Stimulated activated CD8-positive, alpha-beta memory T cell treated with anti-CD3 and anti-CD28 coated beads, Interleukin-12 subunit alpha, Interleukin-12 subunit beta, amount 100 ng/mL, for 24 hours (primary cell): ENCODE measurements at regions not wholly inside any gene's neighbourhood (a gene's known extent, or its start where the extent isn't known, plus 50 kb on each side); places are given as distances from the start of the nearest gene placed in this dataset.
"Not testable (repeated sequence)": the region's sequence is repeated elsewhere in the genome, so short reads cannot be mapped to it uniquely, and the experiment has no call there.

Experiments
- DNase-seq: peaks from one replicate; pipeline ENCODE4 v3.0.0-alpha.2; 2020; ENCODE audit errors: extremely low read depth

DNA sequence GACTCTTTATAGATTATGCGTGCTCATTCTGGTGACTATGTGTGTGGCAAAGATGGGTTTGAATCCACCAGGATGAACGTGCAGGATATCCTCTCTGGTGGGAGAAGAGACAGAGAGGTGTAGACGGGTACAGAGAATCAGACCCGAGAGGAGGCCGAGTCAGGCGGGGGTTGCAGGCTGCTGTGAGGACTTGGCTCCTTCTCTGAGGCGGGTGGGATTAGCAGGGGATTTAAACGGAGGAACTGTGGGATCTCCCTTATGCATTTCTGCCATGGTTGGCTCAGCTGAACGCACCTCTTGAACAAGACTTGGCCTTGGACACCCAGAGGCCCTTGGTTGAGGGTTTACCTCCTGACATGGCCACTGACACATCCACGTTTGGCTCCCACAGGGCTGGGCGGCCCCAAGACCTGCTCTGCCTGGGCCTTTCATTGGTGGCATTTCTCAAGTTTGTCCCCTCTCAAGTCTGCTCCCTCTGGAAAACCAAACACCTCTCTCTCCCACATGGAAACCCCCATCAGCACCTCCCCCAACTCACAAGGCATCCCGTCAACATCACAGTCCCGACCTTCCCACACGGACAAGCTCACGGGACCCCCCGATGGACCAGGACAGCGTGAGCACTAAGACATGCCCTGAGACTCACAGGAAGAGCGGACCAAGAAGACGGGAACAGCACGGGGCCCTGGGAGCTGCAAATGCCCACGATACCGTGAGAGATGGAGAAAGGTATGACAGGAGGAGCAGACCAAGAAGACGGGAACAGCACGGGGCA, 158.3 kb downstream of the RTP5 start:
- DNase-seq, result no peak

DNA sequence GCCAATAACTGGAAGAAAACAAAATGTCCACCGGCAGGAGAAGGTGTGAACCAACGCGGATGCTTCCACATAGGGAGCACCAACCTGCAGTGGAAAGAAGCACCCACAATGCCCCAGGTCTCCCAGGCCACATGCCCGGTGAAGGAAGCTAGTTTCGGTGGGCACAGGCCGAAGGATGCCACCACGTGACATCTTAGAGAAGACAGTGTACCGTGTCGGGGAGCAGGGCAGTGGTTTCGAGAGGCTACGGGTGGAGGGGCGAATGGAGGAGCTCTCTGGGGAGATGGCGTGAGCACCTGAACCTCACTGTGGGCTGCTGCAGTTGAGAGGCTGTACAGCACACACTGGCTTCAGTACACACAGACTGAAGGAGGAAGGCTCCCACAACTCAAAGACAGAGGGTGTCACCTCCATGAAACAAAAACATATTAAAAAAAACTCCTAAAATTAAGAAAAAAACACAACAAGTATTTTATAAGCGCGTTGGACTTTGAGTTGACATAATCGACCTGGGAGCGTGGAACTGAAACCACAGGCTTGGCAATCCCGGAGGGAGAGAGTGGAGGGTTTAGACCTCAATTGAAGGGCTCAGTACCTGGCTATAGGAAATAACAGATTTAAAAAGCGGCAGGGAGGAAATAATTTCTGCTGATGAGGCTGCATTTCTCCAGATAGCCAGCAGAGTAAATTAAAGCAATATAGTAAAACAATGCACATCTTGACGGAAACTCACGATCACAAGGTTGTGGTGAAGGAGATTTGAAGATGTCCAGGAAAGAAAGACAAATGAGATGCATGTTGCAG, 160.1 kb downstream of the RTP5 start:
- no peak for DNase-seq

DNA sequence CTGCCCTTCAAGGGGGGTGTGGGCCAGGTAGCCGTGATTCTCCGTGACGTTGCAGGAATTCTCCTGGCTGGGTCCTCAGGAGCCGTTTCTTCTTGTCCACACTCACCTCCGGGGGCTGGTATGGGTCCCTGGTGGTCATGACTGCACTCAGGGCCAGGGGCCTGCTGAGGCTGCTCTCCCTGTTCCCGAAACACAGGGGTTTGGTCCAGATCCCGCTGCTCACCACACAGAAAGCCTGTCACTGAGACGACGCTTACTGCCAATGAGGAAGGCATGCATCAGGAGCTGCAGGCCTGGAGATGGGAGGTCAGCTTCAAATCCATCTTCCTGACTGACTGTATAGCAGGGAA, 160.7 kb downstream of the RTP5 start:
- no peak for DNase-seq

DNA sequence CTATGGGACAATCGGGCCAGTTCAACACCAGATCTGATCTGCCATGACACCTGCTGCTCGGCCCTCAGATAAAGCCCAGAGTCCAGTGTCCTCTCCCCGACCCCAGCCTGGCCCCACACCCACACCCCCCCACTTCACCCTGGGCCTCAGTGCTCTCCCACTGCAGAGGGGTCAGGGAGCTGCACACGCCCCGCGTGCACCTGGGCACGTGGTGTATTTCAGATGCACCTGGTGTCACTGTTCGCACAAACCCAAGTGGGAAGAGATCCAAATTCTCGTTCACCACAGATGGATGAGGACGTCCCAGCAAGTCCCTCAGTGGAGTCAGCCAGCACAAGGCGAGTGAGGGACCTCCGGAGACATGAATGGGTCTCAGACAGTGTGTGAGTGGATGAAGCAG, 161.3 kb downstream of the RTP5 start:
- no peak for DNase-seq

DNA sequence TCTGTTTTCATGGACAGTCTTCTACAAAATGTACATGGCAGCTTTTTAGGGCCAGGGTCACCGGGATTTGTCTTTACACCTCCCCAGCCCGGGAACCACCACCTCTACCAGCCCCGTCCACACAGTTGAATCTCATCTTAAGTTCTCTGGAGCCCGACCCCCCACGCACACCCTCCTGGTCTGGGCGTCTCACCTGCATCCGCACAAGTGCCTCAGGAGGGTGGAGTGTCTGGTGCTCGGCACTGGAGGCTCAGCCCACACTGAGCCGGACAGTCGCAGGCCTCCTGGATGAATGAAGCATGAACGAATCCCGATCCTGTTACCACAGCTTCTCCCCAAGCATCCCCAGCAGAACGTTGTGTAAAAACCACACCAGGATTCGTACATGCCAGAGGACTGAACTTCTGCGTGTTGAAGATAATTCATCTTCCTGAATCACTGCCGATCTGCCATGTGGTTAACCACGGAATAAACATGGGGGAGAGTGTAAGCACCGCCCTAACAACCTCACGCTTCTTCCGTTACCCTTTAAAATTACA, 162.0 kb downstream of the RTP5 start:
- DNase-seq, result peak; percentile 3

DNA sequence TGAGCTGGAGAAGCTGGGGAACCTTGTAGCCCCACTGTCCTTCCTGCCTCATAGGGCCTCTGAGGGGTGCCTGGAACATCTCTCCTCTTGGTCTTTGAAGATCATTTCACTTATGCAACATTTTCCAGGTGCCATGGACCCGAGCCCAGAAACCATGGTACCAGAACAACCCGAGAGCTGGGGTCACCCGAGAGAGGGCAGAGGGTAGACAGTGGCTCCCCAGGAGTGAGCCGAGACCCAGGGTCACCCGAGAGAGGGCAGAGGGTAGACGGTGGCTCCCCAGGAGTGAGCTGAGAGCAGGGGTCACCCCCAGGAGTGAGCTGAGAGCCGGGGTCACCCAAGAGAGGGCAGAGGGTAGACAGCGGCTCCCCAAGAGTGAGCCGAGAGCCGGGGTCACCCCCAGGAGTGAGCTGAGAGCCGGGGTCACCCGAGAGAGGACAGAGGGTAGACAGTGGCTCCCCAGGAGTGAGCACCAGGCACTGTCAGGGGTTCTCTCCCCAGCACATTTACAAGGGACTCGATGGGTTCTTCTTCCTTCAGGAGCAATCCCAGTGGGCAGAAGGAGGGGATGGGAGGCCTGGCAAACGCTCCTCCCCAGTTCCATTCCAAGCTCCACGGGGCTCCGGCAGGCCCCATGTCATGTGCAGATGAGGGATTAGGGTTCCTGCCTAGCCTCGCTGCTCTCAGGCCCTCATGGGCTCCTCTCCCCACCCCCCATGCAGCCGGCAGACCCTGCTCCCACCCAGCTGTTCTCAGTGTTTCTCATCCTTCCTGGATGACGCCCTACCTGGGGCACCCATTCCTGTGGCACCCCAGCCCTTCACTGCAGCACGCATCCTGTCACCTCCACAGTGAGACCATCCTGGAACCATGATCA, 163.5 kb downstream of the RTP5 start:
- DNase-seq, result no peak

DNA sequence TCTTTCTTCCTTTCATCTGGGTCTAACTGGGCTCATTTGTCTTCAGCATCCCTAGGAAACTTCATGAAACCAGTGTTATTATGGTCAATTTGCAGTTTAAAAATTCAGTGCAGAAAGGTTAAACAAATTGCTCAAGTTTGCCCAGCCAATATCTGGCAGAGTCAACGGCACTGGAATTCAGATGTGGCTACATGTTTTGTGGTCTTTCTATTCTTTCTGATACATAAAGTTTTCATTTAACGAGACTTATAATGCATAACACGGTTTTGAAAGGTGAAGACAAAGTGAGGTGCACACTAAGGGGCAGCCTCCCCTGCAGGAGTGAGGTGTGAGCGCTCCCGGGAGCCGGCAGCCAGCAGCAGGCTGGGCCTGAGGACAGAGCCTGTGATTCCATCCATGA, 164.6 kb downstream of the RTP5 start:
- no peak for DNase-seq

DNA sequence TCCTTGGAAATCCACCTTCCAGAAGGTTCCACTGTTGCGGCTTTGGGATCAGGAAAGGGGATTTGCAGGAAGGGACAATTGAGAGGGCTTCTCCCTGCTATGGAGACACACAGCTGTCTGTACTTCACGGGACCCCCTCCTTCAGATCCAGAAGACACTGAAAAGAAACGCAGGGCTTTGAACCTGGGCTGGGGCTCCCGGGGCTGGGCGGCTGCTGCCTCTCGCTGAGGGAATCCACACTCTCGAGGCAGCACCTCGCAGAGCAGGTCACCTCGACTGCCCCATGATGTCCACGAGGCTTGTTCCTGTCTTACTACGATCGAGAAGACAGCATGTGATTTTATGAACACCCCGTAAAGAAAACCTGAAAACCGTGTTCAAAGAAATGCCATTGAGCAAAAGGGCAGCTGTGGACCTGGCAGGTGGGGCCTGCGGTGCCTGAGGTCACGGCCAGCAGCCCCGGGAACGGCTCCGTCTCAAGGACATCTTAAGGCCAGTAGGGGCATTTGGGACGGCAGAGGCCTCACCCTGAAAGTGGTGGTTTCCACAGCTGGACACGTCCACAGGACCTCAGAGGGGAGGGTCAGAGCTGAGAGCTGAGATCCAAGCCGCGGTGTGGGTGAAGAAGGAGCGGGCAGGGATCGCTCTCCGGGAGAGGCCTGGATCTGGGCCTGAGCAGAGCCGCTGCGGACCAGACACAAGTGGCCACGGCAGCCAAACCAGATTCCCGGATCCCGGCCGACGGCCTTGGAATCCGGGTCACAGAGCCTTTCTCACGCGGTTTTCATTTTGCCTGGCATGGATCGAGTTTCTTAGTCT, 165.7 kb downstream of the RTP5 start:
- no peak for DNase-seq

DNA sequence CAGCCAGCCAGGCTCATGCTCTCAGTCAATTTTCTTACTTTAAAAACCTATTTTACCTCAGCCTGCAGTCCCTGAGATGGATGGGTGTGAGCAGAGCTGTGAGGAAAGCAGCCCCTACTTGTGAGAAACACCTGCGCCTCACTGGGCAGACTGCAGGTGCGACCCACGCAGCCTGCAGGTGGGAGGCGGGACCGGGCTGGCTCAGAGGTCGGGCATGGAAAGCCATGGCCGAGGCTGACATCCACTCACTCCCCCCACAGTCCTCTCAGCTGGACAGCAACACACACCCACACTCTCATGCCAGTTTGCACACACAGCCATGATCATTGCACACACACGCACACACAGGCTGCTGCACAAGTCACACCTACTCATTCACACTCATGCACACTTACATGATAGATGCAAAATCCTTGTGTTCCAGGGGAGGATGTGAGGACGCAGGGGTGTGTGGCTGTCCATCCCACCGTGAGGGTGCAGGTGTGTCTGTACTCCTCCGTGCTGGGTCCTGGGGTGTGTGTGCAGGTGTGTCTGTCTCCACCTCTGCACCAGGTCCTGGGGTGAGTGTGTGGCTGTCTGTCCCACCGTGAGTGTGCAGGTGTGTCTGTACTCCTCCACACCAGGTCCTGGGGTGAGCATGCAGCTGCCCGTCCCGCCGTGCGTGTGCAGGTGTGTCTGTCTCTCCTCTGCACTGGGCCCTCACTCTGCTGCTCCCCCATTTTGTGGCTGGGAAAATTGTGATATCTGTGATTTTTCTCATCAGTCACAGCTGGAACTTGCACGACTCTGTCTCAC, 166.5 kb downstream of the RTP5 start:
- no peak for DNase-seq

DNA sequence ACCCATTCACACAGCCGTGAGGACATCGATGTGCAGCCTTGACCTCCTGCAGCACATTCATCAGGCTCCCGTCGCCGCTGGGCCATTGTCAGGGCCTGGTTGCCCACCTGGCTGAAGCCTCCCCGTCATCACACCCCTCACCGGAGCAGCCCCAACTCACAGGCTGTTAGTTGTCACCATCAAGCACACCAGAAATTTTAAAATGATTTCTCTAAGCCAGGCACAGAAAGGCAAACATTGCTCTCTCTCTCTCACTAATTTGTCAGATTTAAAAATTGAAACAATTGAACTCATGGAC, 167.1 kb downstream of the RTP5 start:
- no peak for DNase-seq

DNA sequence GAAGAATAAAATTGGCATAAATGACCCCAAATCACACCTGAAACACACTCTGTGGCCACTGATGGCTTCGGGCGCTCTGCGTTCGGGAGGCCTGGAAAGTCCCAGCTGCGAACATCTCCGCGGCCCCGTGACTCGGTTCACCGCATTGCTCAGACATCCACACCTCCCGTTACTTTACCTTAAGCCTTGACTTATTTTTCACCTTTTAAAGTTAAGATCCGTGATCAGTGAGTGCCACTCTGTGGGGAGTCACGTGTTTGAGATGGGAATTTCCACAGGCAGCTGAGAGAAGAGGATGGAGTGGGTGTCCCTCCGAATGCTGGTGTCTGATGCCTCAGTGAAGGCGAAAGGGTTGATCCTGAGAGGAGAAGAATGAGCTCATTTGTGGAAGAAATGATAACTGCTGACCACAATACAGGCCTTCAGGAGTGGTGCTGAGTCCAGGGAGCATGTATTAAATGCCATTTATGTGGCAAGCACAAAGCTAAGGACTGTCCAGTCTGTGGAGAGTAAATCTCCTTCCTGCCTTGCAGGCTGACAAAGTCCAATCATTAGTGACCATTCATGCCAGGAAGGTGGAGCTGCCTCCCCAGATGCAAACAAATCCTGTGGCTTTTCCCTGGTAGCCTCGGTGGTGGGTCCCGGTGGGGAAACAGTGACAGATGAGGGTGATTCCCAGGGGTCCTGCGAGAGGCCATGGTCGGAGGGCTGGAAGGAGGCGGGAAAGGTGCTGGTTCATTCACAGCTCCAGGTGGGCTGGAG, 168.8 kb downstream of the RTP5 start:
- no peak for DNase-seq

DNA sequence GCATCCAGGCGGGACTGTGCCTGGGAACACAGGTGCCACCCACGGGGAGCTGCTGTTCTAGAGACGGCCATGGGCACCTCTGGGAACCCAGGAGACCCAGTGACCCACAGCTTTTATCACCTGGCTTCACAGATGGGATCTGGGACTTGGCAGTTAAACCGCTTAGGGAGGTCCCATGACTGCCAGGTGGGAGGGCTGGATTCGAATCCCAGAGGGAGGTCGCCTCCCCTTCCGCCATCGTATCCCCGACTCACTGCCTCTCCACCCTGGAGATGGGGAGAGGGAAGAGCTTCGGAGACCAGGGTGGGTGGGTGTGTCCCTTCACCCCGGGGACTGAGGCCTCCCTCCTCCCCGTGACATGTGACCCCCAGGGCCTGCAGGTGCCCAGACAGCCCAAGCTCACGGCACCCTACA, 169.4 kb downstream of the RTP5 start:
- no peak for DNase-seq

DNA sequence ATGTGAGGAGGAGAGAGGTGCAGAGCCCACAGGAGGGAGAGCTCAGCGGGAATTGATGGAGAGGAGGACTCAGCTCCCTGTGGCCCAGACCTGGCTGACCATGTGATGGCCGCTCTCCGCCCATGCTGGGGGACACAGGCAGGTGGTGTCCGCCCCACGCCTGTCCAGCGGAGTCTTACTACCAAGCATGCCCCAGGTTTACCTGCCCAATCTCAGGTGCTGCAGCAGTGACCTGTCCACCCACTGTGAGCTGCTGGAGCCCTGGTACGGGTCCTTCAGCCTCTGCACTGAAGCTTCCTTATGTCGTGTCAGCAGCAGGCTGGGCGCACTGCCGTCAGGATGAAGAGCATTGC, 170.8 kb downstream of the RTP5 start:
- DNase-seq, result no peak

DNA sequence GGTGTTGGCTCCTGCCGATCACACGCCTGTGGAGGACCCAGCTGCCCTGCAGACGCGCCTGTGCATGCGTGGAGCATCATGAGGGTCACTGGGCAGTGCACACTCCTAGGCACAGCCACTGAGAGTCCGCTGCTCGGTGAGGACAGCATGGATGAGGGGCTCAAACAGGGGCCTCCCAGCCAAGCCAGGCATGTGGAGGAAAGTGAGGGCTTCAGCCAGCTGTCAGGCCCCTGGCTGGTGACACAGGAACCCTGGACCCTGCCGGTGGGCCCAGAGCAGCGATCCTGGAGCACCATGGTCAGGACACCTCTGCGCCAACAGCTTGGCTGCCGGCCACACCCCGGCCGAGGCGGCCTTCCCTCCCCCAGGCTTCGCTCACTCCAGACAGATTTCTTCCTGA, 171.2 kb downstream of the RTP5 start:
- DNase-seq, result no peak

DNA sequence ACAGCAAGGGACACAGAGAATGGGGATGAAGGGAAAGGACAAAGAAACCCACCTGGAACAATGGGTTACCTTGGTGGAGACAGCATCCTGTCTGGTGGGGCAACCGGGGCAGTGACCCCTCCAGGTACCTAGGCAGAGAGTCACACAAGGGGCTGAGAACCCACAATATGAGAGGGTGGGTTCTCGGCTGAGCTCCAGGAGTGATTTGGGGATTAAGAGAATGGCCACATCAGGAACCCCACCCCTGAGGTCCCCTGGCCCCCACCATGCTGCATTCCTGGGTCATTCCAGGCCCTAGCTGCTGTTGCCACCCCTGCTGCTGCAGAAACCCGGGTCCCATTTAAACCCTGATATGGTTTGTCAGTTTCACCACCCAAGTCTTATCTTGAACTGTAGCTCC, 172.3 kb downstream of the RTP5 start:
- no peak for DNase-seq

DNA sequence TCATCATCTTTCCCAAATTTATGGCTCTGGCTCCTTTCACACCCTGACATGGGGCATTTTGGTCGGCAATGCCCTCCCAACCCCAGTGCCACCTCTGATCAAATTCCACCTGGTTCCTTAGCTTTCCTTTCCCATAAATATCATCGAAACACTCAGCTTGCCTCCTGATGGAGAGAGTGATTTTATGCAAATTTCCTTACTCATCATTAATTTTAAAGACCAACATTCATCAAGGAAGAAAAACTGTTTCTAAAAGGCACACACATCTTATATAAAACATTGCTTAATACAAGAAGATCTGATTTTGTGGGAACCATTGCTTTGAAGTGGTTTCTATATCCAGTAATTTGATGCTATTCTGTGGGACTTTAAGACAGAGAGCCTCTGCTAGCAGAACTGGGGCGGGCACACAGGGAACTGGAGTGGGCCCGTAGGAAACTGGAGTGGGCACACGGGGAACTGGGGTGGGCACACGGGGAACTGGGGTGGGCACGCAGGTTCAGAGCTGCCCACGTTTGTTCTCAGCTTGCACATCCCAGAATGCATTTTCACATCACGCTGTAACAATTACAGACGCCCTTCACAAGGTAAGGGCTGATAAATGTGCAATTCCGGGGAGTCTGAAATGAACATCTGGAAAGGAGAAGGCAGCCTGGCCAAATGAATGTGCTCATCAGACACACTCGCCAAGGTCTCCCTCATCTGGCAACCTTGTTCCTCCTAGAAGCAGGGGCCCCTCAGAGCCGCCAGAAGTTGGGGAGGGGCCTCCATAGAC, 174.2 kb downstream of the RTP5 start:
- DNase-seq, result no peak

DNA sequence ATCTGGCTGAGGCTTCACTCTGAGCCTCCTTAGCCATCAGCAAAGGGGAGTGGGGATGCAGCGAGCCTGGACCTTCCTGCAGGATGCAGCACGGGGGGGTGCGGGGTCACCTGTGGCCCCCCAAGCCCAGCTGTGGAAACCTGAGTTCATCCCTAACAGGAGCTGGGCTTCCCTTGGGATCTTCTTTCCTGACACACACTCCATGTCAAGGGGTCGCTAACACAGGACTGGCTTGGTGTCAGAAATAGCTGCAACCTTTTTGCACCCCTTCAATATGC, 174.7 kb downstream of the RTP5 start:
- DNase-seq, result no peak

DNA sequence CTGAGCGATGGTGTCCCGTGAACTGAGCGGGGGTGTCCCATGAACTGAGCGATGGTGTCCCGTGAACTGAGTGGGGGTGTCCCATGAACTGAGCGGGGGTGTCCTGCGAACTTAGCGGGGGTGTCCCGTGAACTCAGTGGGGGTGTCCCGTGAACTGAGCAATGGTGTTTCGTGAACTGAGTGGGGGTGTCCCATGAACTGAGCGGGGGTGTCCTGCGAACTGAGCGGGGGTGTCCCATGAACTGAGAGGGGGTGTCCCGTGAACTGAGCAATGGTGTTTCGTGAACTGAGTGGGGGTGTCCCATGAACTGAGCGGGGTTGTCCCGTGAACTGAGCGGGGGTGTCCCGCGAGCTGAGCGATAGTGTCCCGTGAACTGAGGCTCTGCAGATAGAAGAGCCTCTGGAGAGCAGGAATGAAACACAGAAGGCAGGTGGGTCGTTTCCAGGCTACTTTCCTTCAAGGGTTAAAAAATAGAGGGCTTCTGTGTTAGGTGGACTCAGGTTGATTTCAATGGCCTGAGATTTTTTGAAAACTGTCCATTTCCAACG, 176.1 kb downstream of the RTP5 start:
- DNase-seq, result not testable (repeated sequence)

DNA sequence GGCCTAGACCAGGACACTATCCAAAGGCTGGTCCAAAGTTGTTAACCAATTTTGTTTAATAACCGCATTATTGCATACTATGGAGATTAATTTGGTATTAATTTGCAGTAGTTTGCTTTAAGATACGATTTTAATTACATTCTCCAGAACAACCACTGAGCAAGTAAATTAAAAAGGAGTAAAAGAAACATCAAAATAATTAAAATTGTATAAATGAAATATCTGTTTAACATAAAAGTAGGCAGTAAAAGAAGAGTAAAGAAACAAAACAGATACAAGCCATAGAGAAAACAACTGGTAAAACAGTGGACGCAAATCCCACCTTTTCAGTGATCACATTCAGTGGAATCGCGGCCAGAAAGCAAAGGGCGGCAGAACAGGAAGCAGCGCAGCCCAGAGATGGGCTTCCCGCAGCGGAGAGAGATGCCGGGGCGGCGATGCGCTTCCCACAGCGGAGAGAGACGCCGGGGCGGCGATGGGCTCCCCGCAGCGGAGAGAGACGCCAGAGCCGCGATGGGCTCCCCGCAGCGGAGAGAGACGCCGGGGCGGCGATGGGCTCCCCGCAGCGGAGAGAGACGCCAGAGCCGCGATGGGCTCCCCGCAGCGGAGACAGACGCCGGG, 176.8 kb downstream of the RTP5 start:
- no peak for DNase-seq
